22Rv1 (cell line): ENCODE measurements at regions not wholly inside any gene's neighbourhood (a gene's known extent, or its start where the extent isn't known, plus 50 kb on each side); places are given as distances from the start of the nearest gene placed in this dataset.

Experiments
- ZFX ChIP-seq: fragments of 450-650 bp; IDR thresholded peaks from 2 replicates; pipeline ENCODE4 v1.6.1; 2017; ENCODE audit warnings: antibody characterized with exemption, borderline replicate concordance
- TF ChIP-seq, protein P1 (sequence below): fragments of 450-650 bp; IDR thresholded peaks from 2 replicates; pipeline ENCODE4 v1.5.1; 2017; ENCODE audit warnings: mild to moderate bottlenecking

GRCh38 chr1:96968983-96969382 is 247.4 kb downstream of the PTBP2 start:
- TF ChIP-seq, protein P1, sequence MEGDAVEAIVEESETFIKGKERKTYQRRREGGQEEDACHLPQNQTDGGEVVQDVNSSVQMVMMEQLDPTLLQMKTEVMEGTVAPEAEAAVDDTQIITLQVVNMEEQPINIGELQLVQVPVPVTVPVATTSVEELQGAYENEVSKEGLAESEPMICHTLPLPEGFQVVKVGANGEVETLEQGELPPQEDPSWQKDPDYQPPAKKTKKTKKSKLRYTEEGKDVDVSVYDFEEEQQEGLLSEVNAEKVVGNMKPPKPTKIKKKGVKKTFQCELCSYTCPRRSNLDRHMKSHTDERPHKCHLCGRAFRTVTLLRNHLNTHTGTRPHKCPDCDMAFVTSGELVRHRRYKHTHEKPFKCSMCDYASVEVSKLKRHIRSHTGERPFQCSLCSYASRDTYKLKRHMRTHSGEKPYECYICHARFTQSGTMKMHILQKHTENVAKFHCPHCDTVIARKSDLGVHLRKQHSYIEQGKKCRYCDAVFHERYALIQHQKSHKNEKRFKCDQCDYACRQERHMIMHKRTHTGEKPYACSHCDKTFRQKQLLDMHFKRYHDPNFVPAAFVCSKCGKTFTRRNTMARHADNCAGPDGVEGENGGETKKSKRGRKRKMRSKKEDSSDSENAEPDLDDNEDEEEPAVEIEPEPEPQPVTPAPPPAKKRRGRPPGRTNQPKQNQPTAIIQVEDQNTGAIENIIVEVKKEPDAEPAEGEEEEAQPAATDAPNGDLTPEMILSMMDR, result no peak
- TF ChIP-seq ZFX, result no peak
